MM.1S (cell line): ENCODE measurements at regions not wholly inside any gene's neighbourhood (a gene's known extent, or its start where the extent isn't known, plus 50 kb on each side); places are given as distances from the start of the nearest gene placed in this dataset.

ENCODE experiments used
- DNase-seq: peaks from one replicate; pipeline ENCODE4 v3.0.0-alpha.2; 2015
- H2AFZ ChIP-seq: fragments of 300-600 bp; sonication (generic); 2 replicates; pipeline ENCODE4 v1.6.0; 2016; ENCODE audit warnings: antibody characterized with exemption, low read length
- H3F3A ChIP-seq: fragments of 300-600 bp; sonication (generic); 2 replicates; pipeline ENCODE4 v1.6.1; 2016; ENCODE audit warnings: mild to moderate bottlenecking, antibody characterized with exemption, low read length, moderate library complexity, mixed read lengths; ENCODE audit not compliant: insufficient read depth
- H3K27ac ChIP-seq: fragments of 300-600 bp; sonication (generic); 2 replicates; pipeline ENCODE4 v1.5.1; 2016; ENCODE audit warnings: mild to moderate bottlenecking, low read length
- H3K27me3 ChIP-seq: fragments of 300-600 bp; sonication (generic); replicated peaks from 2 replicates; pipeline ENCODE4 v1.6.0; 2016; ENCODE audit warnings: low read length; ENCODE audit not compliant: insufficient read depth
- H3K36me3 ChIP-seq: fragments of 300-600 bp; sonication (generic); replicated peaks from 2 replicates; pipeline ENCODE4 v1.6.1; 2016; ENCODE audit warnings: mild to moderate bottlenecking, low read length, mixed read lengths; ENCODE audit not compliant: insufficient read depth
- H3K4me1 ChIP-seq: fragments of 300-600 bp; sonication (generic); 2 replicates; pipeline ENCODE4 v1.6.1; 2016; ENCODE audit warnings: low read length, mixed read lengths
- H3K4me2 ChIP-seq: fragments of 300-600 bp; sonication (generic); 2 replicates; pipeline ENCODE4 v1.6.0; 2016; ENCODE audit warnings: low read depth, low read length
- H3K4me3 ChIP-seq: fragments of 300-600 bp; sonication (generic); 2 replicates; pipeline ENCODE4 v1.5.1; 2016; ENCODE audit warnings: low read length, mixed read lengths
- H3K79me2 ChIP-seq: fragments of 300-600 bp; sonication (generic); 2 replicates; pipeline ENCODE4 v1.6.1; 2016; ENCODE audit warnings: mixed run types, low read length, mixed read lengths
- H3K9ac ChIP-seq: fragments of 300-600 bp; sonication (generic); 2 replicates; pipeline ENCODE4 v1.6.1; 2016; ENCODE audit warnings: low read length, mixed read lengths
- H3K9me2 ChIP-seq: fragments of 300-600 bp; sonication (generic); replicated peaks from 2 replicates; pipeline ENCODE4 v1.6.1; 2016; ENCODE audit warnings: mild to moderate bottlenecking, low read length, mixed read lengths; ENCODE audit not compliant: insufficient read depth
- H3K9me3 ChIP-seq: fragments of 300-600 bp; sonication (generic); replicated peaks from 2 replicates; pipeline ENCODE4 v1.6.1; 2016; ENCODE audit warnings: mild to moderate bottlenecking, low read length, mixed read lengths; ENCODE audit not compliant: insufficient read depth
- H4K20me1 ChIP-seq: fragments of 300-600 bp; sonication (generic); 2 replicates; pipeline ENCODE4 v1.6.1; 2016; ENCODE audit warnings: mild to moderate bottlenecking, low read length, moderate library complexity, mixed read lengths; ENCODE audit not compliant: insufficient read depth
- EZH2 ChIP-seq: fragments of 300-600 bp; sonication (generic); optimal IDR thresholded peaks from 2 replicates; pipeline ENCODE3; 2017; ENCODE audit warnings: low read depth, mild to moderate bottlenecking, antibody characterized with exemption, low read length, mixed read lengths
- EZH2phosphoT487 ChIP-seq: fragments of 300-600 bp; sonication (generic); IDR thresholded peaks from 2 replicates; pipeline ENCODE4 v1.6.1; 2018; ENCODE audit warnings: antibody characterized with exemption, low read length
- TF ChIP-seq, protein P1 (sequence below): fragments of 300-600 bp; sonication (generic); IDR thresholded peaks from 2 replicates; pipeline ENCODE4 v1.5.1; 2016; ENCODE audit warnings: antibody characterized with exemption, low read length, mixed read lengths

DNA sequence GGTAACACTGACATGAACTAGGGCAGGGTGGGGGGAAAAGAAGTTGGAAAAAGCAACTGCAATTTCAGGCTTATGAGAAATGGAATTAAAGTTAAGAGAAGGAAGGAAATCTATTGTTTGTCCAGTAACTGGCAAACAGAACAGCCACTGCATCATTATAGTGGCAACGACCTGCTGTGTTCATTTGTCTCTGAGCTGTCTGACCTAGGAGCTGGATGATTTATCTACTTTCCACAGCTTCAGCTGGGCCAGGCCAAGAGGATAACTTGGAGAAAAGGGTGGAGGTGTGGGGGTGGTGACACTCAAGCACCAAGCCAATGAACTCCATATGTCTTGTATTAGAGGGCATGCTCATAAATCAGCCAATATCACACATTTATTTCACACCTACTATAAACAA lies 291.5 kb upstream of the KLHL29 start:
- TF ChIP-seq EZH2phosphoT487, result no peak
- TF ChIP-seq EZH2, result no peak
- TF ChIP-seq, protein P1, sequence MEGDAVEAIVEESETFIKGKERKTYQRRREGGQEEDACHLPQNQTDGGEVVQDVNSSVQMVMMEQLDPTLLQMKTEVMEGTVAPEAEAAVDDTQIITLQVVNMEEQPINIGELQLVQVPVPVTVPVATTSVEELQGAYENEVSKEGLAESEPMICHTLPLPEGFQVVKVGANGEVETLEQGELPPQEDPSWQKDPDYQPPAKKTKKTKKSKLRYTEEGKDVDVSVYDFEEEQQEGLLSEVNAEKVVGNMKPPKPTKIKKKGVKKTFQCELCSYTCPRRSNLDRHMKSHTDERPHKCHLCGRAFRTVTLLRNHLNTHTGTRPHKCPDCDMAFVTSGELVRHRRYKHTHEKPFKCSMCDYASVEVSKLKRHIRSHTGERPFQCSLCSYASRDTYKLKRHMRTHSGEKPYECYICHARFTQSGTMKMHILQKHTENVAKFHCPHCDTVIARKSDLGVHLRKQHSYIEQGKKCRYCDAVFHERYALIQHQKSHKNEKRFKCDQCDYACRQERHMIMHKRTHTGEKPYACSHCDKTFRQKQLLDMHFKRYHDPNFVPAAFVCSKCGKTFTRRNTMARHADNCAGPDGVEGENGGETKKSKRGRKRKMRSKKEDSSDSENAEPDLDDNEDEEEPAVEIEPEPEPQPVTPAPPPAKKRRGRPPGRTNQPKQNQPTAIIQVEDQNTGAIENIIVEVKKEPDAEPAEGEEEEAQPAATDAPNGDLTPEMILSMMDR, result no peak
- Histone ChIP-seq H3K9ac (no peak overlapping the region), H3K4me3 (no peak overlapping the region), H3K27me3 (no peaks in the 10 kb centered on the region), H3K9me3 (no peaks in the 10 kb centered on the region), H3K27ac (no peak overlapping the region), H3K9me2 (no peaks in the 10 kb centered on the region), H3K4me1 (no peaks in the 10 kb centered on the region), H3K36me3 (no peaks in the 10 kb centered on the region), H2AFZ (no peak overlapping the region), H4K20me1 (no peaks in the 10 kb centered on the region), H3F3A (no peaks in the 10 kb centered on the region), H3K79me2 (no peaks in the 10 kb centered on the region), H3K4me2 (no peak overlapping the region)
- DNase-seq, result no peak

DNA sequence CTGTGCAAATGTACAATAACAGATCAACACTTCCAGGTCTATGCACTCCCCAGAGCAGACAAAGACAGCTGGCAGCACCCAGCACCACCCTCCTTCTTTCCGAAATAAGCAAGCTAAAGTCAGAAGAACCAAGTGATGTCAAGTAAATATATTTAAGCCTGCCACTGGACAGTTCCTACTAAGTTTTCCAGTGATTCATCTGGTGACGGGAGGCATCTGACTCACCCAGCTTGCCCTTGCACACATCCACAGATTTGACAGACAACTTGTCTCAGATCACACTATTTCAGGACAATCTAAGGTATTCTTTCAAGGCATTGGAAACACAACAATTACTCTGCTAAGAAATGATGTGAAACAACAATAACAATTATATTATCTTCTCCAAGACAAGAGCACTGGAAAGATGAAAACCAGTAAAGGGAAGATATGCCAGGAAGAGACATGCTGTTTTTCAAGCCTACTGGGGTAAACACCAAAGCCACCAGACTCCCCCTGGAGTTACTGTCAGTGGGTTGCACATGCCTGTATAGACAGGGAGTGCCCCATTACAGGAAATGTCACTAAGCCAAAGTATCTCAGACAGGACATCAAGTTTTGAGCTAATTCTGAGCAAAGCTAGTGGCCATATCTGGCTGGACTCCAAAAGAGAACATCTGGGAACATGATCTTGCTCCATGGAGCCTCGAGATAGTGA lies 287.9 kb upstream of the KLHL29 start:
- no peaks in the 10 kb centered on the region for H3K36me3 ChIP-seq
- no peaks in the 10 kb centered on the region for H3K9me2 ChIP-seq
- DNase-seq, result no peak
- no peak overlapping the region for H3K9ac ChIP-seq
- no peak overlapping the region for H2AFZ ChIP-seq
- H3K27me3 ChIP-seq, result no peaks in the 10 kb centered on the region
- no peak overlapping the region for H3K4me2 ChIP-seq
- no peak overlapping the region for H3K27ac ChIP-seq
- no peak overlapping the region for H3K4me3 ChIP-seq
- no peaks in the 10 kb centered on the region for H3F3A ChIP-seq
- H3K79me2 ChIP-seq, result no peaks in the 10 kb centered on the region
- no peaks in the 10 kb centered on the region for H3K9me3 ChIP-seq
- no peak for TF ChIP-seq EZH2
- no peak for TF ChIP-seq EZH2phosphoT487
- TF ChIP-seq, protein P1, result no peak
- H4K20me1 ChIP-seq, result no peaks in the 10 kb centered on the region
- H3K4me1 ChIP-seq, result no peaks in the 10 kb centered on the region

GRCh38 chr2:23100406-23100805 lies 284.6 kb upstream of the KLHL29 start:
- Histone ChIP-seq H3K27ac (no peak overlapping the region), H3F3A (no peaks in the 10 kb centered on the region), H2AFZ (no peak overlapping the region), H3K9me3 (no peaks in the 10 kb centered on the region), H3K4me3 (no peak overlapping the region), H3K4me2 (no peak overlapping the region), H3K36me3 (no peaks in the 10 kb centered on the region), H3K27me3 (no peaks in the 10 kb centered on the region), H4K20me1 (no peaks in the 10 kb centered on the region), H3K4me1 (no peaks in the 10 kb centered on the region), H3K9ac (no peak overlapping the region), H3K79me2 (no peaks in the 10 kb centered on the region), H3K9me2 (no peaks in the 10 kb centered on the region)
- no peak for DNase-seq
- TF ChIP-seq EZH2, result no peak
- TF ChIP-seq EZH2phosphoT487, result no peak
- TF ChIP-seq, protein P1, result no peak
